ENCODE measurements at regions not wholly inside any gene's neighbourhood (a gene's known extent, or its start where the extent isn't known, plus 50 kb on each side); places are given as distances from the start of the nearest gene placed in this dataset.

DNA sequence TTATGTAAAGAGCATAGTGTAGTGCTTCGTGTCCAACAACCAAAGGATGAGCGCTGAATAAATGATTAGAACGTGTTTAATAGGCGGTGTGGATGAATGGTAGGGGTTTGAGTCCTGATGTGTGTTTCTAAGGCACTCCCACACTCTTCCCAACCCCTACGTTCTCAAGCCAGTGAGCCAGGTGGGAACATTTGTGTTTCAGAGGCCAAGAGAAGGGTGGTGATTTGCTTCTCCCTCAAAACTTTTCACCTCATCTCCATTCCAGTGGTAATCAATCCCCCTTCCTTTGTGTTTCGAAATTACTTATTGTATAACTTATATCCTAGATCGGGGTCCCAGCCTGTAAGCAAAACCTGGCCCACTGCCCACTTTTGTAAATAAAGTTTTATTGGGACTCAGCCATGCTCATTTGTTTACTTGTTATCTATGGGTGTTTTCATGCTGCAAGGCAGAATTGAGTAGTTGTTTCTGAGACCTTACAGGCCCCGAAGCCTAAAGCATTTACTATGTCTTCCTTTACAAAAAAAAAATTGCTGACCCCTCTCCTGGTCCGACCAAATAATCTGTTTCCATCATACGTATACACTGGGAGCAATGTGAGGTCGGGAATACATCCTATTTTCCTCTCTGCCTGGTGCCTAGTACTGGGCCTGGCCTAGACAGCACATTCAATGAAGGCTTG is 150.8 kb upstream of the MYCN start:
- H3K27ac Mint-ChIP-seq = no peak overlapping the region

DNA sequence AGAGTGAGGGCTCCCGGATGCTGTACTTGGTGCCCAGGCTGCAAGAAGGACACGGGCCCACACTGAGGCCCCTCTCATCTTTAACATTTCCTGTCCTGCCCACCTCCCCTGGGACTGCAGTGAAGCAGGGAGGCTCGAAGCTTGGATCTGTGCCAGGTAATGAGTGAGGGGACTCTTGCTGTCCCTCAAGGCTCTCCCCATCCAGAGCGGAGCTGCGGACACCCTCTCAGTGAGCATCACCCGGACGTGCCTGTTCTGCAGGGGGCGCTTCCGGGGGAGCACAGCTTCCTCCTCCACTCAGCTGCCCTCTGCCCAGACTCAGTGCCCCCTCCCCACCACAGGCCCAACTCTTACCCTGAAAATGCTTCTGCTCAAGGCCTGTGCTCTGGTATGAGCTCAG is 150.0 kb upstream of the MYCN start:
- peaks cover 3% of the 10 kb centered on the region for H3K27me3 Mint-ChIP-seq (ENCODE audit: insufficient read depth, low read depth, poor library complexity)
- Histone ChIP-seq H3F3A (replicated peaks; ENCODE audit: low read depth) (no peaks in the 10 kb centered on the region), H4K20me1 (replicated peaks; ENCODE audit: insufficient read depth) (no peaks in the 10 kb centered on the region), H3K36me3 (ENCODE audit: insufficient read depth) (no peaks in the 10 kb centered on the region), H2AFZ (peak overlapping the region; percentile 28; the same call in 1 of the 2 replicates), H3K27ac (ENCODE audit: low read depth) (no peak overlapping the region), H3K27me3 (ENCODE audit: insufficient read depth) (no peaks in the 10 kb centered on the region), H3K79me2 (replicated peaks; ENCODE audit: insufficient read depth) (no peaks in the 10 kb centered on the region), H3K9me2 (ENCODE audit: insufficient read depth) (0 out of 2 replicates have a peak, but pooled peaks cover 12% of the 10 kb centered on the region), H3K4me3 (no peak overlapping the region), H3K4me2 (no peak overlapping the region), H3K4me1 (ENCODE audit: insufficient read depth) (no peaks in the 10 kb centered on the region)
- no peak overlapping the region for H3K27ac Mint-ChIP-seq
- peaks cover 4% of the 10 kb centered on the region; the same call in 1 of the 3 replicates for H3K4me1 Mint-ChIP-seq
- H3K4me3 Mint-ChIP-seq = no peak overlapping the region
- no peak for ATAC-seq
- H3K9me3 Mint-ChIP-seq = no peaks in the 10 kb centered on the region; the same call in 2 of the 3 replicates
- no peaks in the 10 kb centered on the region for H3K36me3 Mint-ChIP-seq (ENCODE audit: low read depth)
- TF ChIP-seq, protein P1, sequence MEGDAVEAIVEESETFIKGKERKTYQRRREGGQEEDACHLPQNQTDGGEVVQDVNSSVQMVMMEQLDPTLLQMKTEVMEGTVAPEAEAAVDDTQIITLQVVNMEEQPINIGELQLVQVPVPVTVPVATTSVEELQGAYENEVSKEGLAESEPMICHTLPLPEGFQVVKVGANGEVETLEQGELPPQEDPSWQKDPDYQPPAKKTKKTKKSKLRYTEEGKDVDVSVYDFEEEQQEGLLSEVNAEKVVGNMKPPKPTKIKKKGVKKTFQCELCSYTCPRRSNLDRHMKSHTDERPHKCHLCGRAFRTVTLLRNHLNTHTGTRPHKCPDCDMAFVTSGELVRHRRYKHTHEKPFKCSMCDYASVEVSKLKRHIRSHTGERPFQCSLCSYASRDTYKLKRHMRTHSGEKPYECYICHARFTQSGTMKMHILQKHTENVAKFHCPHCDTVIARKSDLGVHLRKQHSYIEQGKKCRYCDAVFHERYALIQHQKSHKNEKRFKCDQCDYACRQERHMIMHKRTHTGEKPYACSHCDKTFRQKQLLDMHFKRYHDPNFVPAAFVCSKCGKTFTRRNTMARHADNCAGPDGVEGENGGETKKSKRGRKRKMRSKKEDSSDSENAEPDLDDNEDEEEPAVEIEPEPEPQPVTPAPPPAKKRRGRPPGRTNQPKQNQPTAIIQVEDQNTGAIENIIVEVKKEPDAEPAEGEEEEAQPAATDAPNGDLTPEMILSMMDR (conservative IDR thresholded peaks at IDR 0.05; ENCODE audit: low read depth in 2 of 2) = no peak
- TF ChIP-seq POLR2AphosphoS5 (IDR thresholded peaks at IDR 0.05; ENCODE audit: low read depth) (no peak), EZH2phosphoT487 (IDR thresholded peaks at IDR 0.05; ENCODE audit: unreplicated experiment) (no peak), ZNF331 (CRISPR knock-in tag; IDR thresholded peaks at IDR 0.05; ENCODE audit: low read depth) (no peak)
- no peak for DNase-seq (ENCODE audit: low spot score)

More for the DNA sequence above, 150.8 kb upstream of the MYCN start:
- no peaks in the 10 kb centered on the region for H3K4me1 ChIP-seq (ENCODE audit: insufficient read depth)
- no peak overlapping the region for H3K27ac ChIP-seq (ENCODE audit: low read depth)
- no peaks in the 10 kb centered on the region for H3K36me3 ChIP-seq (ENCODE audit: insufficient read depth)
- H3K79me2 ChIP-seq (replicated peaks; ENCODE audit: insufficient read depth) = no peaks in the 10 kb centered on the region
- H3K4me2 ChIP-seq = no peak overlapping the region
- ATAC-seq (no peak), DNase-seq (ENCODE audit: low spot score) (no peak)
- H3K4me3 ChIP-seq = no peak overlapping the region
- no peak for TF ChIP-seq CREB1 (CRISPR knock-in tag; IDR thresholded peaks at IDR 0.05; ENCODE audit: low read depth)
- Mint-ChIP-seq H3K36me3 (ENCODE audit: low read depth) (no peaks in the 10 kb centered on the region), H3K27me3 (ENCODE audit: insufficient read depth, low read depth, poor library complexity) (peaks cover 3% of the 10 kb centered on the region), H3K4me3 (no peak overlapping the region), H3K9me3 (no peaks in the 10 kb centered on the region; the same call in 2 of the 3 replicates), H3K4me1 (no peaks in the 10 kb centered on the region)
- H4K20me1 ChIP-seq (replicated peaks; ENCODE audit: insufficient read depth) = no peaks in the 10 kb centered on the region
- 0 out of 2 replicates have a peak, but pooled peaks cover 12% of the 10 kb centered on the region for H3K9me2 ChIP-seq (ENCODE audit: insufficient read depth)
- no peaks in the 10 kb centered on the region for H3K27me3 ChIP-seq (ENCODE audit: insufficient read depth)
- no peaks in the 10 kb centered on the region for H3F3A ChIP-seq (replicated peaks; ENCODE audit: low read depth)
- H2AFZ ChIP-seq = peak overlapping the region; percentile 28; the same call in 1 of the 2 replicates

DNA sequence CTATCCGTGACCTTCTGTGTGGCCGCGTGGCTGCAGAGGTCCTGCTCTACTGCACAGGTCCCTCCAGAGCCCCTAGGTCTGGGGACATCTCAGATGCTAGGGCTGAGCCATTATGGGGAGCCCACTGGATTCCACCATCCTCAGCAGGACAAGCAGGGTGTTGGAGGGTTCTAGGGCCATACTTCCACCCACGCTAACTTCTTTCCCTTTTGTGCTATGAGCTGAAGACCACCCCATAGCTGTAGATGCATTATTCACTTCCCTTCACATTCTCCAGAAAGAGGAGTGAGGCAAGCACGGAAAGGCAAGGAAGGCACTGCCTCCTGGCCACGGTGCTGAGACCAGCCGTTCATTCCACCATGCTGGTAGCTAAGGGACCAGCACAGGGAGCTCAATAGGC is 149.5 kb upstream of the MYCN start:
- Mint-ChIP-seq H3K36me3 (ENCODE audit: low read depth) (no peaks in the 10 kb centered on the region), H3K9me3 (no peaks in the 10 kb centered on the region; the same call in 2 of the 3 replicates), H3K4me1 (peaks cover 6% of the 10 kb centered on the region; the same call in 1 of the 3 replicates), H3K27ac (no peak overlapping the region), H3K4me3 (no peak overlapping the region), H3K27me3 (ENCODE audit: insufficient read depth, low read depth, poor library complexity) (peaks cover 3% of the 10 kb centered on the region)
- ATAC-seq (no peak), DNase-seq (ENCODE audit: low spot score) (no peak)
- Histone ChIP-seq H4K20me1 (replicated peaks; ENCODE audit: insufficient read depth) (no peaks in the 10 kb centered on the region), H3K4me3 (no peak overlapping the region), H3K79me2 (replicated peaks; ENCODE audit: insufficient read depth) (no peaks in the 10 kb centered on the region), H2AFZ (no peak overlapping the region), H3K36me3 (ENCODE audit: insufficient read depth) (no peaks in the 10 kb centered on the region), H3K4me1 (ENCODE audit: insufficient read depth) (no peaks in the 10 kb centered on the region), H3F3A (replicated peaks; ENCODE audit: low read depth) (no peaks in the 10 kb centered on the region), H3K27me3 (ENCODE audit: insufficient read depth) (no peaks in the 10 kb centered on the region), H3K9me2 (ENCODE audit: insufficient read depth) (0 out of 2 replicates have a peak, but pooled peaks cover 12% of the 10 kb centered on the region), H3K27ac (ENCODE audit: low read depth) (no peak overlapping the region), H3K4me2 (no peak overlapping the region)
- TF ChIP-seq STAT1 (IDR thresholded peaks at IDR 0.05; ENCODE audit: unreplicated experiment) (no peak), CREB1 (CRISPR knock-in tag; IDR thresholded peaks at IDR 0.05; ENCODE audit: low read depth) (no peak), NANOG (IDR thresholded peaks at IDR 0.05; ENCODE audit: borderline replicate concordance) (no peak), ZNF114 (CRISPR knock-in tag; IDR thresholded peaks at IDR 0.05) (no peak)
- TF ChIP-seq, protein P2, sequence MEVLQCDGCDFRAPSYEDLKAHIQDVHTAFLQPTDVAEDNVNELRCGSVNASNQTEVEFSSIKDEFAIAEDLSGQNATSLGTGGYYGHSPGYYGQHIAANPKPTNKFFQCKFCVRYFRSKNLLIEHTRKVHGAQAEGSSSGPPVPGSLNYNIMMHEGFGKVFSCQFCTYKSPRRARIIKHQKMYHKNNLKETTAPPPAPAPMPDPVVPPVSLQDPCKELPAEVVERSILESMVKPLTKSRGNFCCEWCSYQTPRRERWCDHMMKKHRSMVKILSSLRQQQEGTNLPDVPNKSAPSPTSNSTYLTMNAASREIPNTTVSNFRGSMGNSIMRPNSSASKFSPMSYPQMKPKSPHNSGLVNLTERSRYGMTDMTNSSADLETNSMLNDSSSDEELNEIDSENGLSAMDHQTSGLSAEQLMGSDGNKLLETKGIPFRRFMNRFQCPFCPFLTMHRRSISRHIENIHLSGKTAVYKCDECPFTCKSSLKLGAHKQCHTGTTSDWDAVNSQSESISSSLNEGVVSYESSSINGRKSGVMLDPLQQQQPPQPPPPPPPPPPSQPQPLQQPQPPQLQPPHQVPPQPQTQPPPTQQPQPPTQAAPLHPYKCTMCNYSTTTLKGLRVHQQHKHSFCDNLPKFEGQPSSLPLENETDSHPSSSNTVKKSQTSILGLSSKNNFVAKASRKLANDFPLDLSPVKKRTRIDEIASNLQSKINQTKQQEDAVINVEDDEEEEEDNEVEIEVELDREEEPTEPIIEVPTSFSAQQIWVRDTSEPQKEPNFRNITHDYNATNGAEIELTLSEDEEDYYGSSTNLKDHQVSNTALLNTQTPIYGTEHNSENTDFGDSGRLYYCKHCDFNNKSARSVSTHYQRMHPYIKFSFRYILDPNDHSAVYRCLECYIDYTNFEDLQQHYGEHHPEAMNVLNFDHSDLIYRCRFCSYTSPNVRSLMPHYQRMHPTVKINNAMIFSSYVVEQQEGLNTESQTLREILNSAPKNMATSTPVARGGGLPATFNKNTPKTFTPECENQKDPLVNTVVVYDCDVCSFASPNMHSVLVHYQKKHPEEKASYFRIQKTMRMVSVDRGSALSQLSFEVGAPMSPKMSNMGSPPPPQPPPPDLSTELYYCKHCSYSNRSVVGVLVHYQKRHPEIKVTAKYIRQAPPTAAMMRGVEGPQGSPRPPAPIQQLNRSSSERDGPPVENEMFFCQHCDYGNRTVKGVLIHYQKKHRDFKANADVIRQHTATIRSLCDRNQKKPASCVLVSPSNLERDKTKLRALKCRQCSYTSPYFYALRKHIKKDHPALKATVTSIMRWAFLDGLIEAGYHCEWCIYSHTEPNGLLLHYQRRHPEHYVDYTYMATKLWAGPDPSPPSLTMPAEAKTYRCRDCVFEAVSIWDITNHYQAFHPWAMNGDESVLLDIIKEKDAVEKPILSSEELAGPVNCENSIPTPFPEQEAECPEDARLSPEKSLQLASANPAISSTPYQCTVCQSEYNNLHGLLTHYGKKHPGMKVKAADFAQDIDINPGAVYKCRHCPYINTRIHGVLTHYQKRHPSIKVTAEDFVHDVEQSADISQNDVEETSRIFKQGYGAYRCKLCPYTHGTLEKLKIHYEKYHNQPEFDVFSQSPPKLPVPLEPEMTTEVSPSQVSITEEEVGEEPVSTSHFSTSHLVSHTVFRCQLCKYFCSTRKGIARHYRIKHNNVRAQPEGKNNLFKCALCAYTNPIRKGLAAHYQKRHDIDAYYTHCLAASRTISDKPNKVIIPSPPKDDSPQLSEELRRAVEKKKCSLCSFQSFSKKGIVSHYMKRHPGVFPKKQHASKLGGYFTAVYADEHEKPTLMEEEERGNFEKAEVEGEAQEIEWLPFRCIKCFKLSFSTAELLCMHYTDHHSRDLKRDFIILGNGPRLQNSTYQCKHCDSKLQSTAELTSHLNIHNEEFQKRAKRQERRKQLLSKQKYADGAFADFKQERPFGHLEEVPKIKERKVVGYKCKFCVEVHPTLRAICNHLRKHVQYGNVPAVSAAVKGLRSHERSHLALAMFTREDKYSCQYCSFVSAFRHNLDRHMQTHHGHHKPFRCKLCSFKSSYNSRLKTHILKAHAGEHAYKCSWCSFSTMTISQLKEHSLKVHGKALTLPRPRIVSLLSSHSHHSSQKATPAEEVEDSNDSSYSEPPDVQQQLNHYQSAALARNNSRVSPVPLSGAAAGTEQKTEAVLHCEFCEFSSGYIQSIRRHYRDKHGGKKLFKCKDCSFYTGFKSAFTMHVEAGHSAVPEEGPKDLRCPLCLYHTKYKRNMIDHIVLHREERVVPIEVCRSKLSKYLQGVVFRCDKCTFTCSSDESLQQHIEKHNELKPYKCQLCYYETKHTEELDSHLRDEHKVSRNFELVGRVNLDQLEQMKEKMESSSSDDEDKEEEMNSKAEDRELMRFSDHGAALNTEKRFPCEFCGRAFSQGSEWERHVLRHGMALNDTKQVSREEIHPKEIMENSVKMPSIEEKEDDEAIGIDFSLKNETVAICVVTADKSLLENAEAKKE (CRISPR knock-in tag; IDR thresholded peaks at IDR 0.05) = no peak

All from GM23338 (cell line).